DOHH2 (cell line): ENCODE measurements at regions not wholly inside any gene's neighbourhood (a gene's known extent, or its start where the extent isn't known, plus 50 kb on each side); places are given as distances from the start of the nearest gene placed in this dataset.

Experiments
- H3F3A ChIP-seq: fragments of 200-600 bp; sonication (generic), shearing (Covaris generic); 2 replicates; pipeline ENCODE4 v1.6.0; 2016; ENCODE audit warnings: antibody characterized with exemption, mild to moderate bottlenecking; ENCODE audit not compliant: control insufficient read depth, insufficient read depth
- H3K27ac ChIP-seq: fragments of 200-600 bp; sonication (generic); 2 replicates; pipeline ENCODE4 v1.5.1; 2014; ENCODE audit warnings: low read depth, mild to moderate bottlenecking, low read length, moderate library complexity
- H3K27me3 ChIP-seq: fragments of 200-600 bp; sonication (generic); 2 replicates; pipeline ENCODE4 v1.6.1; 2014; ENCODE audit warnings: mild to moderate bottlenecking, low read length, mixed read lengths; ENCODE audit not compliant: control insufficient read depth
- H3K36me3 ChIP-seq: fragments of 200-600 bp; sonication (generic); 2 replicates; pipeline ENCODE4 v1.6.1; 2014; ENCODE audit warnings: mild to moderate bottlenecking, low read length, moderate library complexity, mixed read lengths; ENCODE audit not compliant: control insufficient read depth
- H3K4me1 ChIP-seq: fragments of 200-600 bp; sonication (generic); 2 replicates; pipeline ENCODE4 v1.6.1; 2014; ENCODE audit warnings: mild to moderate bottlenecking, low read length, mixed read lengths; ENCODE audit not compliant: control insufficient read depth
- H3K4me2 ChIP-seq: fragments of 200-600 bp; sonication (generic); 2 replicates; pipeline ENCODE4 v1.6.0; 2014; ENCODE audit warnings: mild to moderate bottlenecking, low read length, moderate library complexity
- H3K4me3 ChIP-seq: fragments of 200-600 bp; sonication (generic); 2 replicates; pipeline ENCODE4 v1.5.1; 2014; ENCODE audit warnings: mild to moderate bottlenecking, low read length, mixed read lengths
- H3K79me2 ChIP-seq: fragments of 200-600 bp; sonication (generic); 2 replicates; pipeline ENCODE4 v1.6.1; 2014; ENCODE audit warnings: mild to moderate bottlenecking, low read length, mixed read lengths; ENCODE audit not compliant: control insufficient read depth
- H3K9me2 ChIP-seq: fragments of 200-600 bp; sonication (generic); replicated peaks from 2 replicates; pipeline ENCODE4 v1.6.1; 2014; ENCODE audit warnings: mild to moderate bottlenecking, low read length, mixed read lengths; ENCODE audit not compliant: control insufficient read depth
- H3K9me3 ChIP-seq: fragments of 200-600 bp; sonication (generic); 2 replicates; pipeline ENCODE4 v1.6.1; 2014; ENCODE audit warnings: antibody characterized with exemption, low read length, mixed read lengths; ENCODE audit not compliant: control insufficient read depth, insufficient read depth
- H4K20me1 ChIP-seq: fragments of 200-600 bp; sonication (generic); 2 replicates; pipeline ENCODE4 v1.6.0; 2014; ENCODE audit warnings: low read depth, mild to moderate bottlenecking, antibody characterized with exemption, low read length, moderate library complexity; ENCODE audit not compliant: control insufficient read depth, insufficient read depth
- CTCF ChIP-seq: fragments of 200-600 bp; sonication (generic); IDR thresholded peaks from one replicate; pipeline ENCODE4 v1.5.1; 2014; ENCODE audit warnings: antibody characterized with exemption, mild to moderate bottlenecking, low read depth, low read length; ENCODE audit not compliant: poor library complexity, severe bottlenecking
- EZH2phosphoT487 ChIP-seq: fragments of 200-600 bp; sonication (generic); IDR thresholded peaks from 2 replicates; pipeline ENCODE4 v1.6.1; 2017; ENCODE audit warnings: borderline replicate concordance, mild to moderate bottlenecking, antibody characterized with exemption, low read length, moderate library complexity, mixed read lengths

- Histone ChIP-seq H3F3A (no peaks in the 10 kb centered on the region), H3K27me3 (no peaks in the 10 kb centered on the region), H3K36me3 (no peaks in the 10 kb centered on the region), H4K20me1 (no peaks in the 10 kb centered on the region), H3K27ac (no peak overlapping the region), H3K79me2 (no peaks in the 10 kb centered on the region), H3K9me3 (no peaks in the 10 kb centered on the region), H3K4me1 (no peaks in the 10 kb centered on the region), H3K4me2 (no peak overlapping the region), H3K9me2 (no peaks in the 10 kb centered on the region), H3K4me3 (no peak overlapping the region)
- TF ChIP-seq CTCF (no peak), EZH2phosphoT487 (no peak)
These were observed 1740.9 kb downstream of the EFNA5 start for GRCh38 chr5:105929858-105930257.

GRCh38 chr5:105924366-105924765 lies 1746.4 kb downstream of the EFNA5 start:
- no peaks in the 10 kb centered on the region for H3K9me2 ChIP-seq
- no peaks in the 10 kb centered on the region for H3F3A ChIP-seq
- H3K79me2 ChIP-seq: no peaks in the 10 kb centered on the region
- H3K4me2 ChIP-seq: no peak overlapping the region
- peaks cover 4% of the 10 kb centered on the region; the same call in 1 of the 2 replicates for H3K9me3 ChIP-seq
- no peak for TF ChIP-seq EZH2phosphoT487
- no peak for TF ChIP-seq CTCF
- H3K27me3 ChIP-seq: no peaks in the 10 kb centered on the region
- H3K36me3 ChIP-seq: no peaks in the 10 kb centered on the region
- no peaks in the 10 kb centered on the region for H3K4me1 ChIP-seq
- no peak overlapping the region for H3K27ac ChIP-seq
- H3K4me3 ChIP-seq: no peak overlapping the region
- no peaks in the 10 kb centered on the region for H4K20me1 ChIP-seq

- no peaks in the 10 kb centered on the region for H3K4me1 ChIP-seq
- H4K20me1 ChIP-seq: no peaks in the 10 kb centered on the region
- TF ChIP-seq CTCF (no peak), EZH2phosphoT487 (no peak)
- H3K27ac ChIP-seq: no peak overlapping the region
- H3K4me3 ChIP-seq: no peak overlapping the region
- H3K36me3 ChIP-seq: no peaks in the 10 kb centered on the region
- H3K9me2 ChIP-seq: no peaks in the 10 kb centered on the region
- no peaks in the 10 kb centered on the region for H3F3A ChIP-seq
- peaks cover 4% of the 10 kb centered on the region; the same call in 1 of the 2 replicates for H3K9me3 ChIP-seq
- H3K4me2 ChIP-seq: no peak overlapping the region
- no peaks in the 10 kb centered on the region for H3K27me3 ChIP-seq
- no peaks in the 10 kb centered on the region for H3K79me2 ChIP-seq
These were observed 1748.2 kb downstream of the EFNA5 start for GRCh38 chr5:105922574-105922973.
